H1 (cell line): ENCODE measurements at regions not wholly inside any gene's neighbourhood (a gene's known extent, or its start where the extent isn't known, plus 50 kb on each side); places are given as distances from the start of the nearest gene placed in this dataset.

Experiments used
- CEBPB ChIP-seq: IDR thresholded peaks from 2 replicates; pipeline ENCODE4 v1.6.1; 2012; ENCODE audit warnings: low read depth, low read length
- CHD2 ChIP-seq: IDR thresholded peaks from 2 replicates; pipeline ENCODE4 v1.6.1; 2012; ENCODE audit warnings: low read length, improper control_type of control experiment
- EZH2 ChIP-seq: fragments of 200-600 bp; sonication (generic); IDR thresholded peaks from 2 replicates; pipeline ENCODE4 v1.7.1; 2012; ENCODE audit warnings: low read depth, mild to moderate bottlenecking, moderate library complexity, low read length, inconsistent platforms; ENCODE audit not compliant: severe bottlenecking
- RFX5 ChIP-seq: IDR thresholded peaks from 2 replicates; pipeline ENCODE4 v1.6.1; 2011; ENCODE audit warnings: low read depth, low read length, improper control_type of control experiment, borderline replicate concordance
- RNF2 ChIP-seq: fragments of 200-900, 300-1000 bp; sonication (generic); IDR thresholded peaks from 2 replicates; pipeline ENCODE4 v1.7.1; 2016; ENCODE audit warnings: borderline replicate concordance, low read depth, mild to moderate bottlenecking, antibody characterized with exemption, low read length; ENCODE audit not compliant: poor library complexity, severe bottlenecking; ENCODE audit errors: missing control alignments
- SP1 ChIP-seq: IDR thresholded peaks from 2 replicates; pipeline ENCODE4 v1.6.1; 2011; ENCODE audit warnings: low read depth, low read length
- SRF ChIP-seq: IDR thresholded peaks from 2 replicates; pipeline ENCODE4 v1.6.1; 2011; ENCODE audit warnings: mild to moderate bottlenecking, low read depth, low read length, moderate library complexity
- TF ChIP-seq, protein P1 (sequence below), 3 experiments: IDR thresholded peaks; 1 replicate in 2 of 3; 2 replicates in 1 of 3; pipeline versions ENCODE4 v1.5.1 to v1.6.1; 2011; ENCODE audit warnings: low read length in 3 of 3, mild to moderate bottlenecking in 3 of 3, inconsistent platforms in 2 of 3, low read depth in 1 of 3, moderate library complexity in 1 of 3; ENCODE audit not compliant: insufficient read depth in 1 of 3; ENCODE audit errors: control extremely low read depth in 1 of 3

DNA sequence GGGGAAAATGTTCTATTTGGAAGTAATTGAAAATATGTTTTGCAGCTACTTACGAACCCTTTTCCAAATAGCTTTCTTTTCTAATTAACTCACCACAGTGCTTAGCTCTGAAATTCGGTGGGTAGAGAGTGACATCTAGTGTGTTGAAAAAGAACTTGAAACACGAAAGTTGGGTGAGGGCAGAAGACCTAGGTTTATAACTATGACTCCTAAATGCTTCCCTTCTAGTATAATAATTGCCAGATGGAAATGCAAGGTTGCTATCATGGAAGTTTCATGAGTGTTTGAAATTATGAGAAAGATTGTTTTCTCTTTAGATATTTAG lies 77.3 kb upstream of the NOCT start:
- TF ChIP-seq CEBPB: no peak
- no peak for TF ChIP-seq EZH2
- no peak for TF ChIP-seq SP1
- TF ChIP-seq, protein P1, sequence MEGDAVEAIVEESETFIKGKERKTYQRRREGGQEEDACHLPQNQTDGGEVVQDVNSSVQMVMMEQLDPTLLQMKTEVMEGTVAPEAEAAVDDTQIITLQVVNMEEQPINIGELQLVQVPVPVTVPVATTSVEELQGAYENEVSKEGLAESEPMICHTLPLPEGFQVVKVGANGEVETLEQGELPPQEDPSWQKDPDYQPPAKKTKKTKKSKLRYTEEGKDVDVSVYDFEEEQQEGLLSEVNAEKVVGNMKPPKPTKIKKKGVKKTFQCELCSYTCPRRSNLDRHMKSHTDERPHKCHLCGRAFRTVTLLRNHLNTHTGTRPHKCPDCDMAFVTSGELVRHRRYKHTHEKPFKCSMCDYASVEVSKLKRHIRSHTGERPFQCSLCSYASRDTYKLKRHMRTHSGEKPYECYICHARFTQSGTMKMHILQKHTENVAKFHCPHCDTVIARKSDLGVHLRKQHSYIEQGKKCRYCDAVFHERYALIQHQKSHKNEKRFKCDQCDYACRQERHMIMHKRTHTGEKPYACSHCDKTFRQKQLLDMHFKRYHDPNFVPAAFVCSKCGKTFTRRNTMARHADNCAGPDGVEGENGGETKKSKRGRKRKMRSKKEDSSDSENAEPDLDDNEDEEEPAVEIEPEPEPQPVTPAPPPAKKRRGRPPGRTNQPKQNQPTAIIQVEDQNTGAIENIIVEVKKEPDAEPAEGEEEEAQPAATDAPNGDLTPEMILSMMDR (IDR thresholded peaks at IDR 0.05; ENCODE audit: control extremely low read depth in 1 of 3, insufficient read depth in 1 of 3, low read depth in 1 of 3, low read length in 3 of 3): peak in 2 of 3 experiments; percentile 48 to 57; a peak in 2 of 4 replicates
- TF ChIP-seq SRF: no peak
- TF ChIP-seq CHD2: no peak
- TF ChIP-seq RFX5: no peak
- TF ChIP-seq RNF2: no peak
